Spleen (tissue), 11 donors: ENCODE measurements at regions not wholly inside any gene's neighbourhood (a gene's known extent, or its start where the extent isn't known, plus 50 kb on each side); places are given as distances from the start of the nearest gene placed in this dataset.

Source experiments
- DNase-seq: peaks from one replicate; pipeline ENCODE4 v3.0.0-alpha.2; 2020
- H3K27ac ChIP-seq, 8 donors: fragments of 200-600 bp; sonication (generic) in 7 of 8; 1 replicate in 4 of 8; 2 replicates in 4 of 8; pipeline versions ENCODE4 v1.5.0 to v1.8.0; 2016 to 2021; ENCODE audit warnings: inconsistent platforms in 4 of 8, mild to moderate bottlenecking in 4 of 8, moderate library complexity in 1 of 8
- H3K27me3 ChIP-seq, 7 donors: fragments of 200-600 bp; sonication (generic) in 6 of 7; replicated peaks in 1 of 7; 1 replicate in 4 of 7; 2 replicates in 3 of 7; pipeline versions ENCODE4 v1.5.0 to v1.8.0; 2016 to 2021; ENCODE audit warnings: inconsistent platforms in 3 of 7, mild to moderate bottlenecking in 1 of 7
- H3K36me3 ChIP-seq, 6 donors: fragments of 200-600 bp; sonication (generic) in 5 of 6; 1 replicate in 4 of 6; 2 replicates in 2 of 6; pipeline versions ENCODE4 v1.5.0 to v1.8.0; 2016 to 2021; ENCODE audit warnings: inconsistent platforms in 2 of 6
- H3K4me1 ChIP-seq, 6 donors: fragments of 200-600 bp; sonication (generic) in 5 of 6; 1 replicate in 3 of 6; 2 replicates in 3 of 6; pipeline versions ENCODE4 v1.5.0 to v1.8.0; 2016 to 2021; ENCODE audit warnings: inconsistent platforms in 3 of 6
- H3K4me3 ChIP-seq, 8 donors: fragments of 200-600 bp; sonication (generic) in 7 of 8; 1 replicate in 4 of 8; 2 replicates in 4 of 8; pipeline versions ENCODE4 v1.5.0 to v1.8.0; 2016 to 2021; ENCODE audit warnings: inconsistent platforms in 4 of 8, mild to moderate bottlenecking in 4 of 8, moderate library complexity in 2 of 8
- H3K9me3 ChIP-seq, 8 donors: fragments of 200-600 bp; sonication (generic) in 7 of 8; 1 replicate in 4 of 8; 2 replicates in 4 of 8; pipeline versions ENCODE4 v1.5.0 to v1.8.0; 2016 to 2021; ENCODE audit warnings: inconsistent platforms in 4 of 8
- POLR2A ChIP-seq, 3 donors: fragments of 450-650 bp; IDR thresholded peaks; one replicate each; pipeline ENCODE4 v1.5.1; 2017; ENCODE audit warnings: antibody characterized with exemption in 3 of 3, mild to moderate bottlenecking in 1 of 3
- POLR2AphosphoS5 ChIP-seq, 3 donors: sonication (generic); formaldehyde crosslinking; IDR thresholded peaks; one replicate each; pipeline ENCODE4 v1.5.1; 2017; ENCODE audit warnings: antibody characterized with exemption in 3 of 3
- WGBS, 5 donors: extraction: QIAGEN DNeasy Blood & Tissue Kit in 3 of 5; methylation state at CpG; one replicate each; pipeline versions ENCODE4 v1.1.5 to v1.1.7; 2013 to 2018; 5-methylcytosine and 5-hydroxymethylcytosine counted together
- intact Hi-C: fragments of 100-400 bp; cut with DNase I; formaldehyde crosslinking; loops from one replicate; pipeline ENCODE4 v1.15.0; 2023; ENCODE audit warnings: low total_unique reads
- TF ChIP-seq, protein P1 (sequence below), 11 experiments: fragments of 200-600 bp in 7 of 11; fragments of 450-650 bp in 4 of 11; sonication (generic) in 4 of 11; IDR thresholded peaks in 8 of 11; conservative IDR thresholded peaks in 3 of 11; 1 replicate in 7 of 11; 2 replicates in 4 of 11; pipeline versions ENCODE4 v1.4.0 to v1.8.0; 2016 to 2021; ENCODE audit warnings: antibody characterized with exemption in 11 of 11, inconsistent platforms in 4 of 11, mild to moderate bottlenecking in 1 of 11
- donor health status: healthy with polysubstance abuse.
- donor health status: DM: no; HTN: no; CAD: no; lungs with moderate emphysema.
- donor health status: DM: no; HTN: no; CAD: no.
- donor health status: Bipolar disorder and iron deficiency.
- donor health status: healthy.
- donor health status: DM: no; HTN: no; CAD: no.
- donor health status: DM: yes; HTN: yes; CAD: no.

DNA sequence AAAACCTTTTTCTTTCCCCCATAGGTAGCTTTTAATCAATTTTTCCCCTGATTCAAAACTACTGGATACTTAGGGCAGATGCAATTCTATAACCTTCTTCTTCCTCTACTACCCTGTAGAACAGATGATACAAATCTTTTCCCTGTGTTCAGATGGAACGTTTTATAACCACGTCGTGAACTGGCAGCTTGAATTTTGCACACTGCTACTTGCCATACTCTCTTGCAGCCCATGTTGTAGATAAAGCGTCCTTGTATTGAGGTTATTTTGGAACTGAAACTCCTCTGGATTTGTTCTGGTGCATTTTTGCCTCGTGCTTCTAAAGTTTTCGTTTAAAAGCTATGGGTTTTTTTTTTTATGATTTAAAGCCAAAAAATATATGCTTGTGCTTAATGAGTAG, 440.2 kb downstream of the RFPL4B start:
- Histone ChIP-seq H3K27me3 (no peaks in the 10 kb centered on the region), H3K4me3 (no peak overlapping the region), H3K4me1 (no peaks in the 10 kb centered on the region), H3K36me3 (no peaks in the 10 kb centered on the region), H3K9me3 (peaks cover 0 to under 1% (median 0%) of the 10 kb centered on the region in 8 donors), H3K27ac (no peak overlapping the region)
- intact Hi-C loops, result no loop called here
- no peak for TF ChIP-seq POLR2A (IDR thresholded peaks at IDR 0.05)
- TF ChIP-seq, protein P1, sequence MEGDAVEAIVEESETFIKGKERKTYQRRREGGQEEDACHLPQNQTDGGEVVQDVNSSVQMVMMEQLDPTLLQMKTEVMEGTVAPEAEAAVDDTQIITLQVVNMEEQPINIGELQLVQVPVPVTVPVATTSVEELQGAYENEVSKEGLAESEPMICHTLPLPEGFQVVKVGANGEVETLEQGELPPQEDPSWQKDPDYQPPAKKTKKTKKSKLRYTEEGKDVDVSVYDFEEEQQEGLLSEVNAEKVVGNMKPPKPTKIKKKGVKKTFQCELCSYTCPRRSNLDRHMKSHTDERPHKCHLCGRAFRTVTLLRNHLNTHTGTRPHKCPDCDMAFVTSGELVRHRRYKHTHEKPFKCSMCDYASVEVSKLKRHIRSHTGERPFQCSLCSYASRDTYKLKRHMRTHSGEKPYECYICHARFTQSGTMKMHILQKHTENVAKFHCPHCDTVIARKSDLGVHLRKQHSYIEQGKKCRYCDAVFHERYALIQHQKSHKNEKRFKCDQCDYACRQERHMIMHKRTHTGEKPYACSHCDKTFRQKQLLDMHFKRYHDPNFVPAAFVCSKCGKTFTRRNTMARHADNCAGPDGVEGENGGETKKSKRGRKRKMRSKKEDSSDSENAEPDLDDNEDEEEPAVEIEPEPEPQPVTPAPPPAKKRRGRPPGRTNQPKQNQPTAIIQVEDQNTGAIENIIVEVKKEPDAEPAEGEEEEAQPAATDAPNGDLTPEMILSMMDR (IDR thresholded peaks at IDR 0.05 in 8 of 11, conservative IDR thresholded peaks at IDR 0.05 in 3 of 11), result no peak
- no peak for TF ChIP-seq POLR2AphosphoS5 (IDR thresholded peaks at IDR 0.05)
- 83 to 97% (median 89%) methylated on average over 6 of the region's 6 CpGs for WGBS, 5 donors
- DNase-seq, result no peak

DNA sequence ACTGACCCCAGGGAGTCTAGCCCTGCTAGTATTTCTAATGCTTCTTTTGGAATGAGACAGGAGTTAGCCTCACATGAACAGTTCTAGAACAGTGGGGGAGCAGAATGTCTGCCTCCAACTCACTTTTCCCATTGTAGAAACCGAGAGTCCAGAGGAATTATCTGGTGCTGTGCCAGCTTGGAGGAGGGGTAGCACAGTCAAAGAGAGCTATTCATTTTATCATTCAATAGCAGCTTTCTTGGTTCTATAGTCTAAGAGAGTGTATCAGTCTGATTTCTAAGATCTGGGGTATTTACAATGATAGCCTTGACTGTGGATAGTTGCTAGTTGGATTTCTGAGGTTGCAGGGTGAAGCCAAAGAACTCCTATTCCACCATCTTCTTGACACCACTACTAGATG, 448.2 kb downstream of the RFPL4B start:
- WGBS, 5 donors, result 57 to 86% (median 84%) methylated on average over 1 of the region's 1 CpG
- intact Hi-C loops, result no loop called here
- Histone ChIP-seq H3K36me3 (no peaks in the 10 kb centered on the region), H3K4me3 (no peak overlapping the region), H3K27ac (no peak overlapping the region), H3K27me3 (no peaks in the 10 kb centered on the region), H3K9me3 (peaks cover 0 to 32% (median 21%) of the 10 kb centered on the region in 8 donors), H3K4me1 (no peaks in the 10 kb centered on the region)
- TF ChIP-seq POLR2AphosphoS5 (IDR thresholded peaks at IDR 0.05) (no peak), POLR2A (IDR thresholded peaks at IDR 0.05) (no peak)
- TF ChIP-seq, protein P1 (IDR thresholded peaks at IDR 0.05 in 8 of 11, conservative IDR thresholded peaks at IDR 0.05 in 3 of 11), result no peak
- no peak for DNase-seq

DNA sequence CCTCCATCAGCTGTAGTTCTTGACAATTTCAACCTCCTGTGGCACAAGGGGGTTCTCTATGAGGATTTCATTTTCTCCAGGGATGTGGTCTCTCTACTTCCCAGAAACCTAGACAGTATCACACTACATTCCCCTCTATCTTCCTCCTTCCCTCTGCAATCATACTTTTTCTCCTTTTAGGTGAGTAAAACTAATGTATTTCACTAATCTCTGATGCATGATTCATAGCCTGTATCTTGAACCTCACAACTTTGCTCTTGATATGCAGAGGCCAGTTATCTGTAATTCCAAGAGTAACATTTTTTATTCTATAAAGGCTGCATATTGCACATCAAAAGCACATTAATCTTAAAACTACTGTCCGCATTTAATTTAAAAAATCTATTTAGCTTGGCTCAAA, 449.6 kb downstream of the RFPL4B start:
- no peak overlapping the region for H3K27ac ChIP-seq
- no peak for DNase-seq
- no peaks in the 10 kb centered on the region for H3K27me3 ChIP-seq
- intact Hi-C loops, result no loop called here
- no peaks in the 10 kb centered on the region for H3K36me3 ChIP-seq
- WGBS, 5 donors, result 91 to 98% (median 96%) methylated on average over 1 of the region's 1 CpG
- no peaks in the 10 kb centered on the region for H3K4me1 ChIP-seq
- H3K4me3 ChIP-seq, result no peak overlapping the region
- TF ChIP-seq, protein P1 (IDR thresholded peaks at IDR 0.05 in 8 of 11, conservative IDR thresholded peaks at IDR 0.05 in 3 of 11), result no peak
- TF ChIP-seq POLR2A (IDR thresholded peaks at IDR 0.05) (no peak), POLR2AphosphoS5 (IDR thresholded peaks at IDR 0.05) (no peak)
- H3K9me3 ChIP-seq, result peaks cover 0 to 32% (median 21%) of the 10 kb centered on the region in 8 donors

GRCh38 chr6:112799889-112800288, 452.8 kb downstream of the RFPL4B start:
- Histone ChIP-seq H3K27me3 (no peaks in the 10 kb centered on the region), H3K27ac (no peak overlapping the region), H3K36me3 (no peaks in the 10 kb centered on the region), H3K4me1 (no peaks in the 10 kb centered on the region), H3K9me3 (peaks cover 0 to 9% (median 0%) of the 10 kb centered on the region in 8 donors), H3K4me3 (no peak overlapping the region)
- DNase-seq, result no peak
- TF ChIP-seq, protein P1 (IDR thresholded peaks at IDR 0.05 in 8 of 11, conservative IDR thresholded peaks at IDR 0.05 in 3 of 11), result no peak
- no peak for TF ChIP-seq POLR2AphosphoS5 (IDR thresholded peaks at IDR 0.05)
- TF ChIP-seq POLR2A (IDR thresholded peaks at IDR 0.05), result no peak
- intact Hi-C loops, result no loop called here
- 61 to 75% (median 73%) methylated on average over 1 of the region's 1 CpG for WGBS, 5 donors
